ENCODE measurements at regions not wholly inside any gene's neighbourhood (a gene's known extent, or its start where the extent isn't known, plus 50 kb on each side); places are given as distances from the start of the nearest gene placed in this dataset.
"Not testable (repeated sequence)": the region's sequence is repeated elsewhere in the genome, so short reads cannot be mapped to it uniquely, and the experiment has no call there.

- H3K4me1 Mint-ChIP-seq = no peaks in the 10 kb centered on the region
- no peak for DNase-seq
- peaks cover 0 to 18% of the 10 kb centered on the region in 2 donors for H3K9me3 Mint-ChIP-seq
- no peak overlapping the region for H3K27ac Mint-ChIP-seq
- no peak overlapping the region for H3K4me3 Mint-ChIP-seq
- no peaks in the 10 kb centered on the region for H3K27me3 Mint-ChIP-seq
- ATAC-seq = no peak
Measured at GRCh38 chr12:78559886-78560285, 304.7 kb upstream of the SYT1 start.

GRCh38 chr12:78560633-78561032, 303.9 kb upstream of the SYT1 start:
- no peaks in the 10 kb centered on the region for H3K4me1 Mint-ChIP-seq

DNA sequence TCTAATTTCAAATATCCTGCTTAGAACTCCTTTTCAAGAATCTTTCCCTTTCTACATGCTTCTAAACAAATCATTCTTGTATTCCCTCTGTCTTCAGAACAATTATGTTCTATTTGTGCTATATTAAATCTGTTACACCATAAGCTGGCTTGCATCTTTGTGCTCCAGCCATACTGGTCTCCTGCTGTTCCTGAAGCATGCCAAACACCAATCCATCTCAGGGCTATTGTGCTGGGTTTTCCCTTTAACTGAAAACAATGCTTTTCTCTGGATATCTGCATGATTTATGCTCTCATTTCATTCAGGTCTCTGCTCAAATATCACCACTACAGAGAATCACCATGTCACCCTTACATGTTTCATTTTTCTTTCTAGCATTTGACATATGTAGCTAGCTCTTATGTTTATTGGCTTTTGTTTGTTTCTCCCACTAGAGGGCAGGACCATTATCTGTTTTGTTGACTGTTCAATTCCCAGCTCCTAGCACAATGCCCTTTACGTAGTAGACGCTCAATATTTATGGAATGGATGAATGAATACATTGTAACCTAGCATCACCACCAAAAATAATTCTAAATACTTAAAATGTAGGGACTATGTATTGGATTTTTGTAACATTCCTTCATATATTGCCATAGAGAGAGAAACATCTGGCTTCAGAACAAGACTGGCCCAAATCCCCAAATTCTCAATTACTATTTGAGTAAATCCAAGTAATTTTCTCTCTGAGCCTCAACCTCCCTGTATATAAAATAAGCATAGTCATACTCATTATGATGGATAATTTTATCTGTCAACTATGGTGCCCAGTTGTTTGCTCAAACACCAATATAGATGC, 302.0 kb upstream of the SYT1 start:
- no peak overlapping the region for H3K4me3 Mint-ChIP-seq
- H3K9me3 Mint-ChIP-seq = peaks cover 0 to 13% of the 10 kb centered on the region in 2 donors
- DNase-seq (no peak), ATAC-seq (no peak)
- H3K27me3 Mint-ChIP-seq = no peaks in the 10 kb centered on the region
- no peak overlapping the region for H3K27ac Mint-ChIP-seq
- H3K4me1 Mint-ChIP-seq = no peaks in the 10 kb centered on the region

More at GRCh38 chr12:78560633-78561032, 303.9 kb upstream of the SYT1 start:
- no peak overlapping the region for H3K4me3 Mint-ChIP-seq
- H3K9me3 Mint-ChIP-seq = peaks cover 0 to 13% of the 10 kb centered on the region in 2 donors
- no peak overlapping the region for H3K27ac Mint-ChIP-seq
- no peaks in the 10 kb centered on the region for H3K27me3 Mint-ChIP-seq
- DNase-seq = no peak
- ATAC-seq = no peak

- H3K9me3 Mint-ChIP-seq = peaks cover 0 to 9% of the 10 kb centered on the region in 2 donors
- ATAC-seq (no peak), DNase-seq (no peak)
- no peak overlapping the region for H3K4me3 Mint-ChIP-seq
- no peak overlapping the region for H3K27ac Mint-ChIP-seq
- H3K27me3 Mint-ChIP-seq = no peaks in the 10 kb centered on the region
- no peaks in the 10 kb centered on the region for H3K4me1 Mint-ChIP-seq
Measured at GRCh38 chr12:78563826-78564225, 300.7 kb upstream of the SYT1 start.

GRCh38 chr12:78566456-78566855, 298.1 kb upstream of the SYT1 start:
- Mint-ChIP-seq H3K9me3 (peaks cover 0 to 12% of the 10 kb centered on the region in 2 donors), H3K4me3 (no peak overlapping the region), H3K4me1 (no peaks in the 10 kb centered on the region), H3K27ac (no peak overlapping the region), H3K27me3 (no peaks in the 10 kb centered on the region)
- DNase-seq (no peak), ATAC-seq (no peak)

GRCh38 chr12:78568321-78569020, 296.1 kb upstream of the SYT1 start:
- Mint-ChIP-seq H3K4me1 (no peaks in the 10 kb centered on the region), H3K9me3 (peaks cover 3 to 18% of the 10 kb centered on the region in 2 donors), H3K27ac (no peak overlapping the region), H3K27me3 (no peaks in the 10 kb centered on the region), H3K4me3 (no peak overlapping the region)
- DNase-seq (no peak), ATAC-seq (no peak)

DNA sequence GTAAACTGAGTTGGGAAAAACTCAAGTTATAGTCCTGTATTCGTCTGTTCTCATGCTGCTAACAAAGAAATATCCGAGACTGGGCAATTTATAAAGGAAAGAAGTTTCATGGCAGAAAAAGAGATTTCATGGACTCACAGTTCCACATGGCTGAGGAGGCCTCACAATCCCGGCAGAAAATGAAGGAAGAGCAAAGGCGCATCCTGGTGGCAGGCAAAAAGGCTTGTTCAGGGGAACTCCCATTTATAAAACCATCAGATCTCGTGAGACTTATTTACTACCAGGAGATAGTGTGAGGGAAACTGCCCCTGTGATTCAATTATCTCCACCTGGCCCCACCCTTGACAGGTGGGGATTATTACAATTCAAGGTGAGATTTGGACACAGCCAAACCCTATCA, 292.6 kb upstream of the SYT1 start:
- Mint-ChIP-seq H3K4me1 (no peaks in the 10 kb centered on the region), H3K27me3 (no peaks in the 10 kb centered on the region), H3K9me3 (peaks cover 11 to 24% of the 10 kb centered on the region in 2 donors), H3K4me3 (no peak overlapping the region), H3K27ac (no peak overlapping the region)
- DNase-seq (no peak), ATAC-seq (no peak)

DNA sequence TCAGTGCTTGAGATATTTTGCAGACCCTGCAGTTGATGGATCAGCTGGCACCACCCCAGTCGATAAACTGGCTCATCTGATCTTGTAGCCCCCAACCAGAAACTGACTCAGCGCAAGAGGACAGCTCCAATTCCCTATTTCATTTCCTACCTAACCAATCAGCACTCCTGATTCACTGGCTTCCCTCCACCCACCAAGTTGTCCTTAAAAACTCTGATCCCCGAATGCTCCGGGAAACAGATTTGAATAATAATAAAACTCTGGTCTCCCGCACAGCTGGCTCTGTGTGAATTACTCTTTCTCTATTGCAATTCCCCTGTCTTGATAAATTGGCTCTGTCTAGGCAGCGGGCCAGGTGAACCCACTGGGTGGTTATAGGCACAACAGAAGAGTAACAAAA, 289.4 kb upstream of the SYT1 start:
- H3K27ac Mint-ChIP-seq, H3K27me3 Mint-ChIP-seq, H3K4me1 Mint-ChIP-seq, H3K4me3 Mint-ChIP-seq, DNase-seq, ATAC-seq: not testable (repeated sequence)
- peaks cover 12 to 24% of the 10 kb centered on the region in 2 donors for H3K9me3 Mint-ChIP-seq

DNA sequence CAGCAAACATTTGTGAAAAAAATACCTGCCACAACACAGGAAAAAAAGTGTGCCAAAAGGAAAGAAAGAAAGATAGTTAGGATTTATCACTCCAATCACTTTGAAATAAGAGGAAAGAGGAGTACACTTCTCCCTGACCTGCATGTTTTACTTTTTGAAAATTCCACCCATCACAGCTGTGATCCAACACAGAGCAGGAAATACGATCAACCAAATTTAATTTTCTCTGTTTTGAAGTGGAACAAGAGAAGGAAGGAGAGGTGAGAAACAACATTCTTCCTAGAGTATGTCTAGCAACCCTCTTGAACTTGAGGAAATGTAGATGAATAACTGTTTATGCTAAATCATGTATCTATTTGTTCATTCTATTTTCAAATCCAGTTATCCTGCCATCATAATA, 284.7 kb upstream of the SYT1 start:
- no peak overlapping the region for H3K27ac Mint-ChIP-seq
- H3K4me1 Mint-ChIP-seq = no peaks in the 10 kb centered on the region
- H3K9me3 Mint-ChIP-seq = peaks cover 14 to 18% of the 10 kb centered on the region in 2 donors
- no peak overlapping the region for H3K4me3 Mint-ChIP-seq
- DNase-seq (no peak), ATAC-seq (no peak)
- H3K27me3 Mint-ChIP-seq = no peaks in the 10 kb centered on the region

- peaks cover 13 to 16% of the 10 kb centered on the region in 2 donors for H3K9me3 Mint-ChIP-seq
- no peak overlapping the region for H3K27ac Mint-ChIP-seq
Measured at GRCh38 chr12:78580296-78580695, 284.3 kb upstream of the SYT1 start.

DNA sequence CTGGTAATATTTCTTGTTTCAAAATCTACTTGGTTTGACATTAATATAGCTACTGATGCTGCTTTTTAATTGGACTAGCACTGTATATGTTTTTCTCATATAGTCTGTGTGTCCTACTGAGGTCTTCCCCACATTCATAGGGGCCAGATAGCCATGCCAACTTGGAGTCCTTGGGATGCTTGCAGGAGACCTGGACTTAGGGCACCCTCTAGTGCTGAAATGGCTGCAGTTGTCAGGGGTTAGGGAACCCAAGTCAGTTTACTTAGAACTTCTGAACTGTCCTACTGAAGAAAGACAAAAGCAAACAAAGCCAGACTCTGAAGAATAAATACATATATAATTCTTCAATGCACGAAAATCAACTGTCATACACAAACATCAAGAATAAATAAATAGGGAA, 279.9 kb upstream of the SYT1 start:
- Mint-ChIP-seq H3K9me3 (peaks cover 16 to 24% of the 10 kb centered on the region in 2 donors), H3K4me3 (no peak overlapping the region), H3K27me3 (no peaks in the 10 kb centered on the region), H3K27ac (no peak overlapping the region), H3K4me1 (no peaks in the 10 kb centered on the region)
- no peak for DNase-seq
- ATAC-seq = no peak

More at GRCh38 chr12:78580296-78580695, 284.3 kb upstream of the SYT1 start:
- no peak for DNase-seq
- ATAC-seq = no peak
- Mint-ChIP-seq H3K4me1 (no peaks in the 10 kb centered on the region), H3K4me3 (no peak overlapping the region), H3K27me3 (no peaks in the 10 kb centered on the region)

- no peaks in the 10 kb centered on the region for H3K27me3 Mint-ChIP-seq
- H3K4me3 Mint-ChIP-seq = no peak overlapping the region
- no peak for ATAC-seq
- no peak overlapping the region for H3K27ac Mint-ChIP-seq
- no peak for DNase-seq
- H3K4me1 Mint-ChIP-seq = no peaks in the 10 kb centered on the region
- H3K9me3 Mint-ChIP-seq = peaks cover 16 to 24% of the 10 kb centered on the region in 2 donors
Measured at GRCh38 chr12:78585132-78585531, 279.4 kb upstream of the SYT1 start.

GRCh38 chr12:78586790-78587189, 277.8 kb upstream of the SYT1 start:
- Mint-ChIP-seq H3K4me1 (no peaks in the 10 kb centered on the region), H3K4me3 (no peak overlapping the region), H3K9me3 (peaks cover 16 to 24% of the 10 kb centered on the region in 2 donors), H3K27me3 (no peaks in the 10 kb centered on the region), H3K27ac (no peak overlapping the region)
- no peak for ATAC-seq
- no peak for DNase-seq

GRCh38 chr12:78599366-78599765, 265.2 kb upstream of the SYT1 start:
- Mint-ChIP-seq H3K27me3 (no peaks in the 10 kb centered on the region), H3K9me3 (peaks cover 13 to 26% of the 10 kb centered on the region in 2 donors), H3K4me3 (no peak overlapping the region), H3K4me1 (no peaks in the 10 kb centered on the region), H3K27ac (peak overlapping the region in 1 of 2 donors; percentile 72)
- DNase-seq (no peak), ATAC-seq (no peak)

GRCh38 chr12:78600541-78600940, 264.0 kb upstream of the SYT1 start:
- Mint-ChIP-seq H3K4me1 (no peaks in the 10 kb centered on the region), H3K27me3 (no peaks in the 10 kb centered on the region), H3K27ac (no peak overlapping the region), H3K4me3 (no peak overlapping the region), H3K9me3 (peaks cover 12 to 29% of the 10 kb centered on the region in 2 donors)
- ATAC-seq = no peak
- no peak for DNase-seq

- no peak for ATAC-seq
- no peak for DNase-seq
- H3K4me1 Mint-ChIP-seq = no peaks in the 10 kb centered on the region
- H3K27me3 Mint-ChIP-seq = no peaks in the 10 kb centered on the region
- H3K27ac Mint-ChIP-seq = no peak overlapping the region
- peaks cover 9 to 16% of the 10 kb centered on the region in 2 donors for H3K9me3 Mint-ChIP-seq
- no peak overlapping the region for H3K4me3 Mint-ChIP-seq
Measured at GRCh38 chr12:78611504-78611903, 253.1 kb upstream of the SYT1 start.
